Left colon (tissue), 2 donors: ENCODE measurements at regions not wholly inside any gene's neighbourhood (a gene's known extent, or its start where the extent isn't known, plus 50 kb on each side); places are given as distances from the start of the nearest gene placed in this dataset.
A peak's percentile ranks its signal among the peaks of the same experiment; 100 is the strongest.
"Not testable (repeated sequence)": the region's sequence is repeated elsewhere in the genome, so short reads cannot be mapped to it uniquely, and the experiment has no call there.

Source experiments
- ATAC-seq: fragments of 200-7000 bp; cut with Tn5 transposase; one replicate; pipeline ENCODE4 v1.9.1; 2020; ENCODE audit warnings: mild to moderate bottlenecking, moderate library complexity
- DNase-seq, 2 donors: peaks; one replicate each; pipeline ENCODE4 v3.0.0-alpha.2; 2020
- intact Hi-C, 2 donors: fragments of 100-400 bp; cut with DNase I in 1 of 2; cut with micrococcal nuclease in 1 of 2; formaldehyde crosslinking; loops; one replicate each; pipeline versions ENCODE4 v1.11.2 to v1.14.0; 2022; cut with DNase I, micrococcal nuclease
- donor health status: DM: no; HTN: no; CAD: no.
- donor health status: DM: yes; HTN: yes; CAD: no.

DNA sequence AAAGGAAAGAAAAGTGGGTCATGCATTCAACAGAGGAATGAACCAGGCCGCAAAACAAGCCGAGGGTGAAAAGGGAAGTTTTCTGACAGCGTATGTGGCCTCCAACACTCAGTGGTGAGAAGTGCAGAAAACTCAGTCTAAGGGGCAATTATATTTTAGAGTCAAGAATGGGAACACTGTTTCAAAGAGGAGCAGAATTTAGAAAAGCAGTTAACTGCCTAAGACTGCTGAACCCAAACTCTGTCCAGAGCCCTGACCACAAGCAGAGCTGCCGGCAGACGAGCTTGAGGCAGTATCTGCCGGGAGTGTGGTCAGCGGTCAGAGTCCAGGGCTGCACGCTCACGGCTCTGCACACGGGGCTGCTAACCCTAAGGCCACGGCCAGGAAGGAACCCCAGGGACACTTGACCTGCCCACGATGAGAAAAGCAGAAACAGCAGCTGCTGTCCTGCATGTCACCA is 347.0 kb upstream of the ID2 start:
- ATAC-seq (no peak), DNase-seq (no peak)
- intact Hi-C loops = no loop called here

DNA sequence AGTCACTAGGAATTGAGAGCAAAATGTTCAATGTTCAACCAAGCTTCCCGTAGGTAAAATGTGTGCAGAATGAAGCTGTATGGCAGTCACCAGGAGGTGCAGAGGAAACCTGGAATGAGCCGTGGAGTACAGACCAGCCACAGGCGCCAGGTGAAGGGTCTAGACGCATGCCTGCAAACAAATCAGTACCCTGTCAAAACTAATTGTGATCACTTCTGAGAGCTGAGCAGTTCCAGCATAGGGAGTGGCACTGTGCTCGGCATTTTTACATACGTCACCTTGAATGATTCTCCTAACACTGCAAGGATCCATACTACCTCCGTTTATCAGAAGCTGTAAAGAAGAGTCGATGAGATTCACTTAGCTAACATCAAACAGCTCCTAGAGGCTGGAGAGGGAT is 346.1 kb upstream of the ID2 start:
- ATAC-seq (no peak), DNase-seq (no peak)
- intact Hi-C loops = no loop called here

DNA sequence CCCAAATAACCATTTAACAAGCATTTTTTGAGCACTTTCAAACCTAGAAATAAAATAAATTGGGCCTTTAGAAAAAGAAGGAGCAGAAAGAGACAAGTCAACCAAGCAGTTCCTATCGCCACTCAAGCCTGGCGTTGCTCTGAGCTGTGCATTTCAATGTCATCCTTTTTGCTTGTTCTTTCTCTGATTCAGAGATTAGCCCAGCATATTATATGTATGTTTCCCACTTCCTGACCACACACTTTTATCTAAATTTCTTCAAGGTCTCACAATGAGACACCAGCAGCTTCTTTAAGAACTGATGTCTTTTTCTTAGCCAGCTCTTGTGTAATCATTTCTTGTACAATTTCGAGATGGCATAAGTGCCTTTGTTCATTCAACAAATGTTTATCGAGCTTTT is 344.5 kb upstream of the ID2 start:
- DNase-seq = no peak
- intact Hi-C loops = no loop called here
- no peak for ATAC-seq

DNA sequence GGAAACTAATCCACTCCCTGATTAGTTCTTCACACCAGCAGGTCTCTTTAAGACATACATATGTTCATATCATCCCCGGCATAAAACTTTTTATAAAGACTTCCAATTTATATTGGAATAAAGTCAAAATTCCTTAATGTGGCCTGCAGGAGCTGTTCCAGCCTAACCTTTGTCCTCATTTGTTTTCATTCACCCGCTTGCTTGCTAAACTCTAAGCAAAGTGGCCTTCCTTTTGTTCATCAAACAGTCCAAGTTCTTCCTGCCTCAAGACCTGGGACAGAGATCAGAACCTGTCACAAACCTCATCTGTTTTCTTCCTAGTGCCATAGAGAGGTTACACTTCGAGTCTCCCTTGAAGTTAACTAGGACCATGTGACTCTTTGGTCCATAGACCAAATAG is 339.4 kb upstream of the ID2 start:
- DNase-seq = no peak
- intact Hi-C loops = no loop called here
- peak; percentile 54 for ATAC-seq

DNA sequence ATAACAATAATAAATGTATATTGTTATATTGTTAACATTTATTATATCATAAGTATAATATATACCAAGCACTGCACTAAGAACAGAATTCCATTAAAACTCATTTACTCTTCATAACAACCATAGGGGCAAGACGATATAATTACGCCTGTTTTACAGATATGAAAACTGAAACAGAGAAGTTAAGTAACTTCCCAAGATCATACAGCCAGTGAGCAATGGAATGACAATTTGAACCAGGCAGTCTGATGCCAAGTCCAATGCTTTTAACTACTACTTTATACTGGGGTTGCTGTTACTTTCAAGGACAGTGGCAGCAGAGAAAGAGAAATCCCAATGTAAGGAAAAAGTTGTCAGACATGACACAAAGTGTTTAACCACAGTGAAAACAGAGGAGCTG is 338.8 kb upstream of the ID2 start:
- DNase-seq (no peak), ATAC-seq (no peak)
- intact Hi-C loops = no loop called here

DNA sequence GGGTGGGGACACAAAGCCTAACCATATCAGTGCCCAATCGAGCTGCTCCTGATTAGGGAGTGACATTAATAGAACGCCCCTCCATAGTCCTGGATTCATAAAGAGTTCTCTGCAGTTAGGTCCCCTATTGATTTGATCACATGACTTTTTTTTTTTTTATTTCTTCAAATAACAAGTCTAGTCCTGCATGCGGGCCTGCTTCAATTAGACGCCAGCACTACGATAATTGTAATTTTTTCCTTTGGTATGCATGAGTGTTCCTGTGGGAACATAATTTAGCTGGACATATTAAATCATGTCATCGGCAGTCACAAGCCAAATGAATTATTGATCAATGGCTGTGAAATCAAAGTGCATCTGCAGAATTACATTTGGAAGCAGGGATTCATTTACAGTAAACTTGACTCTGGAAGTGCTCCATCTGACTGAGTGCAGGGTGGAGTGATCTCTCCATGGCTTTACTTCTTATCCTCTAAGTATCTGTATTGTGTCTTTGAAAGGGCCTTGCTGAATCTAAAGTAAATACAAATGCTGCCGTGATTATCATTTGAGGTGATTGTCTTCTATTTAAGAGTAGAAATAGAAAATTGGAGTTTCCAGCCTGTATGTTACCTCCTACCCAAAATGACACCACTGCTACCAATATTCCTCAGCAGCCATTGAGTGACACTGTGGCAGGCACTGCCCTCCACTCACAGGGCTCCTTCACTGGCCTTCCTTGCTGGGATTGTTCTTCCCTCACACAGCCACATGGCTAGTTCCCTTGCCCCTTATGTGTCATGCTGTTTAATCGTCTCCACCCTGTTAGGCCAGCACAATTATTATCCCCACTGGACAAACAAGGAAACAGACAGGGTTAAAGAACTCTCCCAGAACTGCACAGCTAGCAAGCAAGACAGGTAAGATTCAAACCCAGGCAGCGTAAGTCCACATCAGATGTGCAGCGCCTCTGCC is 337.4 kb upstream of the ID2 start:
- ATAC-seq (peak; percentile 91), DNase-seq (no peak)
- intact Hi-C loops = no loop called here

DNA sequence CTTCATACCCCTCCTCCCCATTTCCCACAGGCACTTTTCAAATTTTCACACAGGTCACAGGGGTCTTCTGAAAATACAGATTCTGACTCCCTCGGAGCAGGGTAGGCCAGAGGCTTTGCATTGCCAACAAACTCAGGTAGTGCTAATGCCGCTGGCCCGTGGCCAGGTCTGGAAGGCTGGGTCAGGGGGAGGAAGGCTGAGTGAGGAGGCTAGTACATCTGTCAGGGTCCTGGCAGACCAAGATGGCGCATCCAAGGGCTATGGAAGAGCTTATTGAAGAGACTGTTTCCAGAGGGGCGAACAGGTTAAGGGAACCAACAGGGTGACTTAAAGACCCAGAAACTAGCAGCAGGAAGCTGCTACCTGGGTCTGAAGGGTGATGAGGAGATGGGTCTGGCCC is 336.7 kb upstream of the ID2 start:
- ATAC-seq (no peak), DNase-seq (no peak)
- intact Hi-C loops = no loop called here

DNA sequence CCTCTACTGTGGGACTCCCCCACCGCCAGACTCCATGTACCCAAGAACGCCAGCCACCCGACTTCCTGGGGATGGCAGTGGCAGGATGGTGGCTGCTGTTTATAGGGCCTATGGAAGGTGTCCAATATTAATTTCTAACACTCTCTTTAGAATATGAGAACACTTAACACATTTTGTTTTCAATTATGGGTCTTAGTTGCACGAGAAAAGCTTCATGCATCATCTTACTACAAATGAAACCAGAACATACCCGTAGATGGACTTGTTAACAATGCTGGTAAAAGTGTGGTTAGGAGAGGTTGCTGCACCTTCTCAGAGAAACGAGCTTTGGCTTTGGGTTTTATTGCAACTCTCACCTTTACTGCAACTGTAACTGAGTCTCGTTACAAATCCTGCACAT is 335.6 kb upstream of the ID2 start:
- intact Hi-C loops = no loop called here
- no peak for ATAC-seq
- DNase-seq = no peak

DNA sequence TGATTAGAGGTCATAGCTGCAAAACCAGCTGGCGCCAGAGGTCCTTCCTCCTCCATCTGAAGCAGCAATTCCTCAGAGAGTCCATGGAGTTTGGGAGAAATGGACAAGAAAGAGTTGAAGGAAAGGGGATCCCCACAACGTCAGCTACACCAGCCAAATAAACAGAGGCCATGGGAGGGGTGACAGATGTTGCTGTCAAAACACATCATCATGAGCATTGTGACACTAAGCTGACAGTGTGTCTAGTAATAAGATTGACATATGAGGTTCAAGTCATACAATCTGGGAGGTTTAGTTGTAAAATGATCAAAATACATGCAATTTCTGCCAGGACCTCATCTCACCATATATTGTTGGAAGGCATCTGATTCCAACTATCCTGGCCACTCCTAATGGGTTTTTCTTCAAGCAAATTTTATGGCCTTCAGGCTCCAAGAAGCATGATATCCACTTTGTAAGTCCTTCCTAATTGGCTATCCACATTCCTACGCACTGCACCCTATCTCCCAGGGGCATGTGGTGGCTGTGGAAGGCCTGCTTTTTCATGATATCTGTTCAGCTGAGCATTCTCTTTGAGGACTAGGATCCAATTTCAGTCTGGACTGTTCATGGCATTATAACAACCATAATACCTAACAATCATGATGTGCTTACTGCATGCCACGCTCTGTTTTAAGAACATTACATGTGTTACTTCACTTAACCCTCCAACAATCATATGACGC is 335.0 kb upstream of the ID2 start:
- DNase-seq = no peak
- ATAC-seq = no peak
- intact Hi-C loops = no loop called here

DNA sequence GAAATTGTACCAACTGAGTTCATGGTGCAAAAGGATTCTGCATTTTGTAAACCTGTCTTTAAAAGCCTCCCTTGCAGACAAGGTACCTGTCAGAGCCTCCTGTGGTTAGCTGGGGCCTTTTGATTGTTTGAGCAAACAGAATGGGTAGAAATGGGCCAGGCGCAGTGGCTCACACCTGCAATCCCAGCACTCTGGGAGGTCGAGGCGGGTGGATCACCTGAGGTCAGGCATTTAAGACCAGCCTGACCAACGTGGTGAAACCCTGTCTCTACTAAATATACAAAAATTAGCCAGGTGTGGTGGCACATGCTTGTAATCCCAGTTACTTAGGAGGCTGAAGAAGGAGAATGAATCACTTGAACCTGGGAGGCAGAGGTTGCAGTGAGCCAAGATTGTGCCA is 332.9 kb upstream of the ID2 start:
- DNase-seq, intact Hi-C loops, ATAC-seq: not testable (repeated sequence)

DNA sequence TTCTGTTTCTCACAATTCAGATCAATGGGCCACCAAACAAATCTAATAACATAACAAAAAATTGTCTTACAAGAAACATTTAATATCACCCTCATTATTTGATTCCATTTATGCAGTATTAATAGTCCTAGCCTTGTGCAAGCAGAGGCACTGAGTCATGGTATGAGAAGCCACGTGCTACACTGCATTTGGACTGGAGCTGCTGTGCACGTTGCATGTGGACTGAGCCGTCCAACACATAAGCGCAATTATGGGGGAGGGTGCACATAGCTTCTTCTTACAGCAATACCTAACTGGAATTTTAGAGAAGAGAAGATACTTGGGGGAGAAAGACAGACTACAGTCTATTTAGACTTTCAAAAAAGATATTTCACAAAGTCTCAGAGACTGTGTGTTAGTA is 329.6 kb upstream of the ID2 start:
- ATAC-seq = no peak
- intact Hi-C loops = no loop called here
- DNase-seq = no peak

DNA sequence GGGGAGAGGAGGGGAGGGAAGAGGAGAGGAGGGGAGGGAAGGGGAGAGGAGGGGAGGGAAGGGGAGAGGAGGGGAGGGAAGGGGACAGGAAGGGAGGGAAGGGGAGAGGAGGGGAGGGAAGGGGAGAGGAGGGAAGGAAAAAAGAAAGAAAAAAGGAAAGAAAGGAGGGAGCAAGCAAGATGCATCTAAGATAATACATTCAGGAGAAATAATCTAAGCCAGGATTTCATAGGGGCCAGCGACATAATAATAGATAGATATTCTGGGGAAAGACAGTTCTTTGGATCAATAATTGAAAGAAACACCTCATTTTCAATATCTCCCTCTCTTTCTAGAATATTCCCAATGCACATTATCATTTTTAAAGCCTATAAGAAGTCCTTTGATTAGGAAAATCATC is 328.9 kb upstream of the ID2 start:
- ATAC-seq (no peak), DNase-seq (no peak)
- intact Hi-C loops = no loop called here

DNA sequence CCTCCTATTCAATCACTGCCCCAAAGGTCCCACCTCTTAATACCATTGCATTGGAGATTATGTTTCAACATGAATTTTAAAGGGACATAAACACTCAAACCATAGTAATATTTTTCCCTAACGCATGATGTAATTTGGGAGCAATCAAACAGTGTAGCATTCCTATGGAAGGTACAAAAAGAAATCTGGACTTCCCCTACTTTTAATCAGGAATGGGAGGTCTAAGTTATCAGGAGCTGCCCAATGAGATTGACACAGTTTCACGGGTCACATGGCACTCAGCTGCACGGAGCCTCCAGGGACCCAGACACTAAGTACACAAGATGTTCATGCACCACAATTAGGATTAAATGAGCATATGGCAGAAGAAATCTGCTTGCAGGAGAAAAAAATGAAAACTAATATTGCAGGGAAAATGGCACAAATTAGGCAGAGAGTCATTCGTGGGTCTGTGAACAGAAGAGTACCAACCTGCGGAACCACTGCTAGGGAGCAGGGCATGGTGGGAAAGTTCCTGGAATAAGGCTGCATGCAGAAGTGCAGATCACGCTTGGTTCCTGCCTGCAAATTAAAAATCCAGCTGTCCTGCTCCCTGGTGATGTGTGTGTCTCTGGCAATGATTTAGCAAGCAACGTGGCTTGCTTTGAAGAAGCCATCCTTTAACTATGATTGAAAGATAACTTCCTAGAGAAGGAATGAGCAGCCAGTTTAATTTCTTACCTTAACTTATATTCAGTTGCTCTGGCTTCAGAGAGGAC is 326.6 kb upstream of the ID2 start:
- ATAC-seq = no peak
- intact Hi-C loops = no loop called here

DNA sequence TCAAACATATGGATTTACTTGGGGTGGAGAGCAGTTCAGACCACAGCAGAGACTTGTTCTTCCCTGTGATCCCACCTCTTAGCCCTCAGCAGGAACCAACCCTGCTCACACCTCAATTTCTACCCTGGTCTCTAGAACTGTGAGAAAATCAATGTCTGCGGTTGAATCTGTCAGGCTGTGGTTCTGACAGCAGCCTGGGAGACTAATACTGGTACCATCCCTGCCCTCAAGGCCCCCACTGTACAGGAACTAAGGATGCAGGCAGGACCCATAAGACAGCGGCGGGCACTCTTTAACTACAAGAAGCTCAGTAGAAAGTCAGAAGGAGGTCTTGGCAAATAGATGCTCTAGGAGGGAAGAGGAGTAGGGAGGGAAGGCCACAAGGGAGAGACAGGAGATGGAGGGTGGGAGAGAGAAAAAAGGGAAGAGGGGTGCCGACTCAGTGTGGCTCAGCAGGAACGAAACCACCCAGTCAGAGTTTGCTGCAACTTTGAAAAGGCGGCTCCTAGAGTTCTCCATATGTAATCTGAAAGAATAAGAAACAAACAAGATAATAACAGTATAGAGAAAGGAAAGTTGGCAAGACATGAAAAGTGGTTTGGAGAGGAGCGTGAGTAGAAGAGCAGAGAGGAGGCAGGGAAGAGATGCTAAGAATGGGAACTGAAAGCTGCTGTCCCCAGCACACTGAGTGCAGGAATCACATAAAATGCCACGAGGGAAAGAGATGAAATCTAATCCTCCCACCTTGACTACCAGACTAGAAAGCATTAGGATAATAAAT is 323.9 kb upstream of the ID2 start:
- no peak for ATAC-seq
- intact Hi-C loops = no loop called here

More for the DNA sequence above, 326.6 kb upstream of the ID2 start:
- no peak for DNase-seq

DNA sequence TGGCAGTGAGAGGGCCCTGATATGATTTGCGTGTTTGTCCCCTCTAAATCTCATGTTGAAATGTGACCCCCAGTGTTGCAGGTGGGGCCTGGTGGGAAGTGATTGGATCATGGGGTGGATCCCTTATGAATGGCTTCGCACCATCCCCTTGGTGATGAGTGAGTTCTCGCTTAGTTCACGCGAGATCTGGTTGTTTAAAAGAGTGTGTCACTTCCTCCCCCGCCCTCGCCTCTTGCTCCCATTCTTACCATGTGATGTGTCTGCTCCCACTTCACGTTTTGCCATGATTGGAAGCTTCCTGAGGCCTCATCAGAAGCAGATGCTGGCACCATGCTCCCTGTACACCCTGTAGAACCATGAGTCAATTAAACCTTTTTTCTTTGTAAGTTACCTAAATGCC is 319.9 kb upstream of the ID2 start:
- intact Hi-C loops = no loop called here
- ATAC-seq = no peak
- no peak for DNase-seq

More for the DNA sequence above, 323.9 kb upstream of the ID2 start:
- no peak for DNase-seq

DNA sequence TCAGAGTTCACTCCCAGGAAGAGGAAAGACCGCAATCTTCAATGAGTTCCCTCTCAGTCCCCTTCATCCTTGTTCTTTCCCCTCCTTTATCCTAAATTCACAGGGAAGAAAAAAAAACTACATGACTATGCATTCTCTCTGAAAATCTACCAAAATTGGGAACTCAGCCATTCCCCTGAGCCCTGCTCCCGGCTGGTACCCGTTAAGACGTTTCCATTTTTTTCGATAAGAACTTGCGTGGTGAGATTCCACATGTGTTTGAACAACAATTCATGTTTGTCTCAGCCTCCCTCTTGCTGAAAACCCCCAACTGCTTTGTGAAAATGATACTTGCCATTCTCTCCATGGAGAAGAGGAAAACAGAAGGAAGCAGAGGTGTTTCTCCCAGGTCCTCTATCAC is 318.7 kb upstream of the ID2 start:
- intact Hi-C loops = no loop called here
- ATAC-seq (no peak), DNase-seq (no peak)

DNA sequence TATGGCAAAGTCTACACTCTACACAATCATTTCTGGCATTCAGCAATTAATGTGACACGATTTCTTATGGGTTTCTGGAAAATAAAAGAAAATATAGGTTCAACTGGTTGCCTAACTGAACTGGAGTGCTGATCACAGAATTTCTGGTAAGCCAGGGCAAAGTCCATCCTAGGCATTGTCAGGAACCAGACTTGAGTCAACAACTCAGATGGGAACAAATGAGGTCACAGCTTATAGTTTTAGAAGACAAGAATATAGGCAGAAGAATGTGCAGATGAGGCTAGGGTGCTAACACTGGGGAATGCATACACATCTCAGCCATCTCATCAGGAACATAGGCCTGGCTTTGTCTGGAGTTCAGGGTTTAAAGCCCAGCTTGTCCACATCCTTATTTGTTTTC is 317.2 kb upstream of the ID2 start:
- ATAC-seq = peak; percentile 76
- intact Hi-C loops = no loop called here
- DNase-seq = no peak

DNA sequence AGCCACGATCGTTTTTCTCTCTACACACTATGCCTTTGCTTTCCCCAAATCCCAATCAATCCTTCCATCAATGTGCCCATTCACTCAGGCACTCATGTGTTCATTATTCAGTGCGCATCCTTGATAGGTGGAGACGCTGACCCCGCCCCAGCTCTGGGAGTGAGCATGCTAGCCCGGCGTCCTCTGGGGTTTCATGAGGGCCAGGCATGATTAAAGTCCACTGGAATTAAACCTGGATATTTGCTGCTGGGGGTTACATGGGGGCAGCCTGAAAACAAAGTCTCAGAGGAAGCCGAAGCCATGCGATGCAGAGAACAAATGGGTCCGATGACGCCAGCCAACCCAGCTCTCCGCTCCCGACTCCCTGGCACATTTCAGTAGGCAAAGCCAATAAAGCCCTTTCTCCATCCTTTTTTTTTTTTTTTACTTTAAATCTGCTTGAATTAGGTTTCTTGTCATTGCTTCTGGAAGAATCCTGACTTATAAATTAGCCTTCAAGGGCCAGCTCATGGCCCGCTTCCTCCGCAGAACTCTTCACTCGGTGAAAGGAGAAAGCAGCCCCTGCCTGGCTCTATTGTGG is 316.4 kb upstream of the ID2 start:
- no peak for ATAC-seq
- intact Hi-C loops = no loop called here
- no peak for DNase-seq

DNA sequence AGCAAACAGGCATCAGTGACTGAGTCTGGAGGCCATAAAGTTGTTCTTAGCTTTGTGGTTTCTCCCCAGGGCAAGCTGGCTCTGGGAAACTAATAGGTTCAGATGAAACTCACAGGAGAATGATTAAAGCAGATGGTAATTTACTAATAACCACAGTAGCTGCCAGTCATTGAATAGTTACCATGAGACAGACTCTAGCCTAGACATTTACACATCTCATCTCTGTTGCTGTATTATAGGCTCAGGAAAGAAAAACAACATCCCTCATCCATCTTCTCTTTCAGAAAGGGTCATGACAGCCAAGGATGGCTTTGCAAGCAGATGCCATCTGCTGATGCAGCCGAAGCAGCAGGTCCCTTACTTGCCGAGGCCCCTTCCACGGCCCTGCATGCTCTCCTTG is 314.0 kb upstream of the ID2 start:
- intact Hi-C loops = no loop called here
- ATAC-seq (no peak), DNase-seq (no peak)
